ENCODE measurements at regions not wholly inside any gene's neighbourhood (a gene's known extent, or its start where the extent isn't known, plus 50 kb on each side); places are given as distances from the start of the nearest gene placed in this dataset.
"Not testable (repeated sequence)": the region's sequence is repeated elsewhere in the genome, so short reads cannot be mapped to it uniquely, and the experiment has no call there.

GRCh38 chr7:32645255-32645654 is 150.0 kb downstream of the AVL9 start:
- not testable (repeated sequence) for DNase-seq

GRCh38 chr7:32643194-32643593 is 147.9 kb downstream of the AVL9 start:
- DNase-seq: no peak

GRCh38 chr7:32639122-32639521 is 143.8 kb downstream of the AVL9 start:
- DNase-seq: no peak

- DNase-seq: peak; percentile 52
These were observed 143.3 kb downstream of the AVL9 start for GRCh38 chr7:32638479-32639121.

Measured in hematopoietic multipotent progenitor cell treated with erythropoietin and hydrocortisone succinate and interleukin-3 and kit ligand, for 4 days (in vitro differentiated cells).